ENCODE measurements at regions not wholly inside any gene's neighbourhood (a gene's known extent, or its start where the extent isn't known, plus 50 kb on each side); places are given as distances from the start of the nearest gene placed in this dataset.

DNA sequence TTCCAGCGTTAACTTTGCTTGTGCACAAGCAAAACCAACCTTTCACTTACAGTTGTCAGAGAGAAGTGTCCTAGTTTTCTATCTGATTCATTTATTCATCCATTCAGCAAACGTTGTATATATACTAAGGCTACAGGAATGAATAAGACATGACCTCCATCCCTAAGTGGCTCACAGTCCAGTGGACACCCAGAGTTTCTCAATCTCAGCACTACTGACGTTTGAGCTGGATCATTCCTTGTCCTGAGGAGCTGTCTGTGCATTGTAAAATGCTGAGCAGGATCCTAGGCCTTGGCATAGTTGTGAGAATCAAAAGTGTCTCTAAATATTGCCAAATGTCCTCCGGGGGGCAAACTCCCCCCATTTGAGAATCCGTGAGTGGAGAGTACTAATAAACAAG, 166.7 kb upstream of the PRKCQ start:
- intact Hi-C loops (cut with DNase I): no loop called here
- ATAC-seq (no peak), DNase-seq (no peak)
- H3K36me3 ChIP-seq: no peaks in the 10 kb centered on the region
- TF ChIP-seq, protein P1, sequence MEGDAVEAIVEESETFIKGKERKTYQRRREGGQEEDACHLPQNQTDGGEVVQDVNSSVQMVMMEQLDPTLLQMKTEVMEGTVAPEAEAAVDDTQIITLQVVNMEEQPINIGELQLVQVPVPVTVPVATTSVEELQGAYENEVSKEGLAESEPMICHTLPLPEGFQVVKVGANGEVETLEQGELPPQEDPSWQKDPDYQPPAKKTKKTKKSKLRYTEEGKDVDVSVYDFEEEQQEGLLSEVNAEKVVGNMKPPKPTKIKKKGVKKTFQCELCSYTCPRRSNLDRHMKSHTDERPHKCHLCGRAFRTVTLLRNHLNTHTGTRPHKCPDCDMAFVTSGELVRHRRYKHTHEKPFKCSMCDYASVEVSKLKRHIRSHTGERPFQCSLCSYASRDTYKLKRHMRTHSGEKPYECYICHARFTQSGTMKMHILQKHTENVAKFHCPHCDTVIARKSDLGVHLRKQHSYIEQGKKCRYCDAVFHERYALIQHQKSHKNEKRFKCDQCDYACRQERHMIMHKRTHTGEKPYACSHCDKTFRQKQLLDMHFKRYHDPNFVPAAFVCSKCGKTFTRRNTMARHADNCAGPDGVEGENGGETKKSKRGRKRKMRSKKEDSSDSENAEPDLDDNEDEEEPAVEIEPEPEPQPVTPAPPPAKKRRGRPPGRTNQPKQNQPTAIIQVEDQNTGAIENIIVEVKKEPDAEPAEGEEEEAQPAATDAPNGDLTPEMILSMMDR (IDR thresholded peaks at IDR 0.05): no peak
- H3K9me3 ChIP-seq: no peaks in the 10 kb centered on the region
- H3K27me3 ChIP-seq: no peaks in the 10 kb centered on the region
- H3K4me3 ChIP-seq: no peak overlapping the region
- no peaks in the 10 kb centered on the region for H3K4me1 ChIP-seq
- H3K27ac ChIP-seq: no peak overlapping the region

DNA sequence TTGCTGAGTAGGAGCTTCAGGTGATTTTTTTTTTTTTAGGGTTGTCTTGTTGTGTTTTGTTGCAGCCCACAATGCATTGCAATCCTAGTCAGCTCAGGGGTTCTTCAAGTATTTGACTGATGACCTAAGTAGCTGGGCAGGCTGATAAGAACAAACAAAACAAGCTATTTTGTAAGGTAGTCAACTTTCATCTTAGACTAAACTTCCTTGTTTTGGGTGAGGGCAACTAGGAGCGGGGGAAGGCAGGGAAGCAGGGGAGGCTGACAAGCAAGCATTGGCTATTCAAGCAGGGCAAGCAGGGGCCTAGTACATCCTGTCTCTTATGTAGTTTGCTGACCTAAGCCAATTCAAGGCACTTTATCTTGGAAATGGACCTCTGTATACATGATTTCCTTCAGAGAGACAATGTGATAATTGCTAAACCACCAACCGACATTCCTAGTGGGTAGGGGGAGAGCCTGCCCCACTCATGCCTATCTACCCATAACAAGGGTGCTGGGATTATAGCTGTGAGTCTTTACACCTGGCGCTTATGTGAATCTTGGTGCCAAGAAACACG, 163.3 kb upstream of the PRKCQ start:
- ATAC-seq (peak; percentile 48), DNase-seq (no peak)
- Histone ChIP-seq H3K4me1 (peaks cover 3% of the 10 kb centered on the region), H3K36me3 (no peaks in the 10 kb centered on the region), H3K27ac (no peak overlapping the region), H3K9me3 (no peaks in the 10 kb centered on the region), H3K4me3 (no peak overlapping the region), H3K27me3 (no peaks in the 10 kb centered on the region)
- intact Hi-C loops (cut with DNase I): no loop called here
- TF ChIP-seq, protein P1 (IDR thresholded peaks at IDR 0.05): no peak

DNA sequence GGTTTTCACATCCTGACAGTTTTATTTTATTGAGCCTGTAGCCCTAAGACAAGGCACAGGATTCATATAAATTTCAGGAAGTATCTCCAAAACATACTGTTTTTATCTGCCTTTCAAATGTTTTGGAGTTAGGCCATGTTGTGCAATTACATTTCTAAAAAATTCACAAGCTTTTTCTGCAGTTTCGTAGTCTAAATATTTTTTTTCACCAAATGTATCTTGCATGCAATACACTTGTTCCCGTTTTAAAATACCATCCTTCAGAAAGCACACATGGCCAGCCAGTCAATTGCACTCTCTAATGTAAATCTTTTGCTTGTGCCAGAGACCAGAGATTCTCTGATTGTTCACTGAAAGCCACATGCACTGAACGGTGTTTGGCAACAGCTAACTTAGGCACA, 161.5 kb upstream of the PRKCQ start:
- H3K27me3 ChIP-seq: no peaks in the 10 kb centered on the region
- H3K27ac ChIP-seq: no peak overlapping the region
- intact Hi-C loops (cut with DNase I): no loop called here
- TF ChIP-seq, protein P1 (IDR thresholded peaks at IDR 0.05): no peak
- no peak overlapping the region for H3K4me3 ChIP-seq
- H3K9me3 ChIP-seq: no peaks in the 10 kb centered on the region
- peaks cover 10% of the 10 kb centered on the region for H3K4me1 ChIP-seq
- ATAC-seq (no peak), DNase-seq (no peak)
- no peaks in the 10 kb centered on the region for H3K36me3 ChIP-seq

DNA sequence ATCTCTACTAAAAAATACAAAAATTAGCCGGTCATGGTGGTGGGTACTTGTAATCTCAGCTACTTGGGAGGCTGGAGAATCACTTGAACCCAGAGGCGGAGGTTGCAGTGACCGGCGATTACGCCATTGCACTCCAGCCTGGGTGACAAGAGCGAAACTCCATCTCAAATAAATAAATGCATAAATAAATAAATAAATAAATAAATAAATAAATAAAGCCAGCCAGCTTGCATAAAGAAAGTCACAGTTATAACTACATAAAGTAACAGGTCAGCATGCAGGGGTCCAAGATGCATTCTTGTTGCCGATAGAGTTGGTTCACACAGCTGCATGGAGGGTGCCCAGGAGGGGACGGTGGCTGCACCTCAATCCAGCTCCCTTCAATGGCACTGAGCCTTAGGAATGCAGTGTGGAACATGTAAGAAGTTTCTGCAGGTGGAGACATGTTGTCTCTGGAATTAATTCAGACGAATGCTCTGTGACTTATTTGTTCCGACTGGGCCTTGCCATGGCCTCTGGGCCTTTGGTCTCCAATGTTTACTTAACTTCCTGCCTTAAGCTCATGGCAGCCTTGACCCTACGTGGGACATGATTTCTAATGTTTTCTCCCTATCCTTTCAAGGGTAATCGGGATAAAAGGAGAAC, 159.6 kb upstream of the PRKCQ start:
- intact Hi-C loops (cut with DNase I): no loop called here
- ATAC-seq: no peak
- TF ChIP-seq, protein P1 (IDR thresholded peaks at IDR 0.05): no peak
- H3K4me3 ChIP-seq: no peak overlapping the region
- H3K9me3 ChIP-seq: no peaks in the 10 kb centered on the region
- H3K36me3 ChIP-seq: no peaks in the 10 kb centered on the region
- H3K4me1 ChIP-seq: peaks cover 10% of the 10 kb centered on the region
- no peak overlapping the region for H3K27ac ChIP-seq
- no peak for DNase-seq
- peaks cover 10% of the 10 kb centered on the region for H3K27me3 ChIP-seq

DNA sequence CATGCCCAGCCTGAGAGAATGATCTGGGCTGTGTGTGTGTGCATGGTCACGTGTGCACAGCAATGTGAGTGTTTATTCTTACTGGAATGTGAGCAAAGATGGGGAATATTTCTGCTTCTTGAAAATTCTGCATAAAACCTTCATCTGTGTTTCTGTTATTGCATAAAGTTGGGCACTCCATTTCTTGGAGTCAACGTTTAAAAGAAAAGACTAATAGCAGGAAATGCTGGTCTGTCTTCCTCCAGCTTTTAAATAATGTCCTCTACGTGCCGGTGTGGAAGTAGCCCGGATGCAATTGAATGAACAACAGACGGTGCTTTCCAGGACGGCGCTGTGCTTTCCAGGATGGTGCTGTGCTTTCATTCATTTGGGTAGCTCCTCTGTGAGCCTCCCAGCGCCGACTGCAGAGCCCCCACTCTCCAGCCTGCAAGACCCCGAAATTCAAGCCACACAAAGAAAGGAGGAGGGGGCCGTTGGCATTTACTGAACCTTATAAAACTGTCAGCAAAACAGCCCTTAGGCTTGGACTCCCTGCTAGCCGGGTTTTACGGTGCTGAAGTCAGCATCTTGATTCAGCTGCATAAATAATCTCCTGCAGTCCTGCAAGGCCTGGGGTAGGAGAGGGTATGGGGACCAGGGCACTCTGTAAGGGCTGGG, 158.2 kb upstream of the PRKCQ start:
- intact Hi-C loops (cut with DNase I): no loop called here
- TF ChIP-seq, protein P1 (IDR thresholded peaks at IDR 0.05): no peak
- H3K4me1 ChIP-seq: peaks cover 10% of the 10 kb centered on the region
- no peak for DNase-seq
- ATAC-seq: peak; percentile 54
- no peaks in the 10 kb centered on the region for H3K36me3 ChIP-seq
- H3K4me3 ChIP-seq: no peak overlapping the region
- H3K27me3 ChIP-seq: peaks cover 15% of the 10 kb centered on the region
- no peak overlapping the region for H3K27ac ChIP-seq
- no peaks in the 10 kb centered on the region for H3K9me3 ChIP-seq
